Stimulated activated CD8-positive, alpha-beta memory T cell treated with anti-CD3 and anti-CD28 coated beads, Interleukin-7, amount 100 ng/mL, for 48 hours (primary cell): ENCODE measurements at regions not wholly inside any gene's neighbourhood (a gene's known extent, or its start where the extent isn't known, plus 50 kb on each side); places are given as distances from the start of the nearest gene placed in this dataset.

Experiments used
- DNase-seq, 2 donors: peaks; one replicate each; pipeline ENCODE4 v3.0.0-alpha.2; 2020; ENCODE audit warnings: low read depth in 1 of 2; ENCODE audit errors: extremely low read depth in 1 of 2

GRCh38 chr16:51924744-51925143 lies 622.2 kb downstream of the TOX3 start:
- DNase-seq: no peak

- DNase-seq: no peak
Measured at GRCh38 chr16:51922476-51922875, 624.5 kb downstream of the TOX3 start.

DNA sequence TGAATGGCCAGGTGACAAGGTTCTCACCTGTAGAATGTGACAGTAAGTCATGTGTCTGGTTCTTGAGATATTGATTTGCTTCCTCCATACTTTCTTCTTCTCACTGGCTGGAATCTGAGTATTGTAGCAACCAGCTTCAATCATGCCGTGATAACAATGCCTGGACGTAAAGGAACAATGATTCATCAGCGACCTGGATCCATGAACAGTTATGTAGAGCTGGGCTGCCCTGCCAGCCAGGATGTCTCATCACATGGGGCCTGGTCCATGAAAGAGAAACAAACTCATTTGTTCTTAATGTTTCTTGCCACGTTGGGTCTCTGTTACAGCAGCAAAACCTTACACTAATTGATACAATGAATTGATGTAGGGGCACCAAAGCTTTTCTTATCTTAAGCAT lies 627.2 kb downstream of the TOX3 start:
- no peak for DNase-seq

DNA sequence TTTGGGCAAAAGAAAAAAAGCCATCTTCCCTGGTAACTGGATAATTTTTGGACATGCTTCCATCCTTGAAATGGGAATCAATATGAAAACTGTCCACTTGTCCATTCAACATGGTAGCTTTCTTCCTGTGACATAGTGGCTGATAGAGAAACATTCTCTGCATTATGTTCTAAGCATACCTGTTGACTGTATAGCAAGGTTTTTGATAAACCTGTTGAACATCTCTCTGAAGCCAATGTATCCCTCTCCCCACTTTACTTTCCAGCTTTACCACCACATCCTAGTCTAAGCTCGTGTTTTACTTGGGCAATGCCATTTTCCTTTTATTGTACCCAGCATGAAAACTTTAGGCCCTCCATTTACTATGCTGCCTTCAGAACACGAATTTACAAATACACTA lies 630.1 kb downstream of the TOX3 start:
- no peak for DNase-seq

DNA sequence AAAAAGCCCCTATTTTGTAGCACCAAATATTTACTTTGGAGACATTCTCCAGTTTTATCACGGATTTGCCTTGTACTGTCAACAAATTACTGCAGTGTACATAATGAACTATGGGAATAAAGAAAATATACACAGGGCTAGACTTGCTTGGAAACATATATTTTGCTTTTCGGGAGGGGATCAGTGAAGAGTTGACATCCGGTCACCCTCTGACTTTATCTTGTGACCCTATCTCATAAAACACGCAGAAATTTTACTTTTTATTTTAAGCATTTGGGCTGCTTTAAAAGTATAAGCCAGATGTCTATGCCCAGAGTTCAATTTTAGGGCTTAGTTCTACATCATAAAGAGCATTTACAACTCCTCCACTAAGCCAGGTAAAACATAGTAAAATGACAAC lies 630.7 kb downstream of the TOX3 start:
- DNase-seq: no peak

DNA sequence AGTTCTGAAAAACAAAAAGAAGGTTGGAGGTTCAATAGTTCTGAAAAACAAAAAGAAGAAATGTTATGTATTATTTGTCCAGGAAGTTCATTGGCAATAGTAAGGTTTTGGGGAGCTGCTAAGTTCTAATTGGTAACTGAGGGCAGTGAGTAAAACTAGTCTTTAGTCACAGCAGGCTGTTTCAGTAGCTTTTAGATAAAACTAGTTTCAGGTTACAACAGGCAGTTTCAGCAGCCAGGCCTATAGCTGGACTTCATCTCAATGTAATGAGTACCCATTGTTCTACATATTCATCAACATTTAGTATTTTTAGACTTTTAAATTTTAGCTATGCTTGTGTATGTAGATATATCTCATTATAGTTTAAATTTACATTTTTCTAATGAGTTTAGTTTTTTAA lies 639.3 kb downstream of the TOX3 start:
- DNase-seq: no peak

- no peak for DNase-seq
Measured at GRCh38 chr16:51900221-51900780, 646.6 kb downstream of the TOX3 start.

- no peak for DNase-seq
Measured at GRCh38 chr16:51898872-51899271, 648.1 kb downstream of the TOX3 start.

DNA sequence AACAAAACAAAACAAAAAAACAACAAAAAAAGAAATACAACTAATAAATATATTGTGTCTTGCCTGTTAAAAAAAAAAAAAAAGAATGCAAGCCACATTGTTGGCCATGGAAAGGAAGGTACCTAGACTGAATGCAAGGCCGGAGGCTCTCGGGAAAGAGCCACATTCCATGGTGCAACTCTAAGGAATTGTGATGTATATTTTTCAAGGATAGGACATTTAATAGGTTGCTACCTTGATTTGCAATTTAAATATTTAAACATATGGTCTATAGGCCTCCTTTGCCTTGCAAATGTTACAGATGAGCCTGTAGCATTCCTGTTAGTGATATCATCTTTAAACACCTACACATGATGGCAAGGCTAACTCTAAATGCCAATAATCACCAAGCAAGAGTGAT lies 650.9 kb downstream of the TOX3 start:
- DNase-seq: no peak

DNA sequence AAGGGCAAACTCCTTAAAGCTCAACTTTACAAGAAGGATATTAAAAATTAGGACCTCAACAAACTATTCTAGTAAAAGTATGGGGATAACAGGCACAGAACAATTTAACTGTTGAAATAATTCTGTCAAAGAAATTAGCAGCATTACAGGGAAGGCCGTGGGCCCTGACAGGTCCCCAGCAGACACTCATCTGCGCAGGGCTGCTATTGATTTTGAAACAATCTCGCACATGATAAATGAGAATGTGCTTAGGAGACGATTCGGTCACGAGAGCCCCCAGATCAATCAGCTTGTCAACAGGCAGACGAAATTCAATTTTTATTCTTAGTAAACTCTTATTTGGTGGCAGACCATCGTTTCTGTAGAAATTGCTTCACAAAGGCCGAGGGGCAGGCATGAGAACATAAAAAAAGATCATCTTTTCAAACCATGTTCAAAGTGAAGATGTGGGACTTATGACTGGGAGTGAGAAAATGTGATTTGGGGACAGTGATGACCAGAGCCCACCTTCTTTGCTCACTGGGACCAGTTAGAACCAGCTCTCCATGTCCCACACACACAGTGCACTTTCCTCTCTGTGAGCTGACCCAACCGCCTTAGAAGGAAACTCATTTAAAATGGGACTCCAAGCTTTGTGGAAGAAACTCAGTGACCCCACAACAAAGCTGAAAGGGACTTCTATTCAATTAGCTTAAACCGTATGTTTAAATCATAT lies 654.5 kb downstream of the TOX3 start:
- no peak for DNase-seq

DNA sequence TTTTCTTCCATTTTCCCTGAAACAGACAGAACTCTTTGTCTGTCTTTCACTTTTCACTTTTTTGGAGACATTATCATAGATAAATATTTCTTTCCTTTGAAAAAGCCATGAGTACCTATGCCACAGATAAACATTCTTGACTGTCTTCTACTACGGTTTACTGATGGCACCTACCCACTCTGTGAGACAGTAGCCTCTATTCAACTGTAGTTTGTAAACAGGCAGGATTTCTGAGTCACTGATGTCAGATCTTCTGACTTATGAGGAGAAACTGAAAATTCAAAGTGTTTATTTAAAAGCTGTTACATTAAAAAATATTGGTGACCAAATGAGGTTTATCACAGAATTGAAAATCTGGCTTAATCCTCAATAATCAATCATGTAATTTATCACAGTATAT lies 658.4 kb downstream of the TOX3 start:
- DNase-seq: no peak

DNA sequence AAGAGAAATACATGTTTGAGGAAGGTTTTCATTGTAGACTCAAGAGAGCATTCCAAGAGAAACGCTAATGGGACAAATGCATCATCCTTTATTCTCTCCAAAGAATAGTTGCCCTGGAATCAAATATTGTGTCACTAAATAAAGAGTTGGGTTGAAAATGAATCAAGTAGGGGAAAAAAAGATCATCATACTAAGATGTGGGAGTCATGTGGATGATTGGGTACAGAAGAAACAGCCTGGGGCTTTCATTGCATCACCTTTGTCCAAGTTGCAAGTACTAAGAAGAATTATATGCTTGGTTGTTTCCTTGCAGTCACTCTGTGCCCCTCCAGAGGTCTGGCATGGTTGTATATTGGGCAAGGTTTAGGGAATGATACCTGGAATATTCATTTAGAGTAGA lies 658.9 kb downstream of the TOX3 start:
- no peak for DNase-seq

DNA sequence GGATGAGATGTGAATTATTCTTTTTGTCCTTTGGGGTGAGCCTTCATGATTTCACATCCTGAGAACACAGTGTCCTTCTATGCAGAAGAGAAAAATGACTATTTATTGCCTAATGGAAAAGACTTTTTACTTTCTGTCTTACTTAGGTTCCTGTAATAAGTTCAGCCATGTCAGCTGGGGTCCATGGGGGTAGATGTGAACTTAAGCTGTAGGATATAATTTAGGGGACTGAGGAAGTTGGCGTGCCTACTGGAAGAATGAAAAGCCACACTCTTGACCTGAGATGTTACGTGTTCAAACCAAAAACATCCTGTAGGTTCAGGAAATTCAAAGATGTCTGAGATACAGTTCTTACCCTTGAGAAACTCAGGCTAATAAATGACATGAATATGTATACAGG lies 660.5 kb downstream of the TOX3 start:
- no peak for DNase-seq

- no peak for DNase-seq
Measured at GRCh38 chr16:51884773-51885172, 662.2 kb downstream of the TOX3 start.

DNA sequence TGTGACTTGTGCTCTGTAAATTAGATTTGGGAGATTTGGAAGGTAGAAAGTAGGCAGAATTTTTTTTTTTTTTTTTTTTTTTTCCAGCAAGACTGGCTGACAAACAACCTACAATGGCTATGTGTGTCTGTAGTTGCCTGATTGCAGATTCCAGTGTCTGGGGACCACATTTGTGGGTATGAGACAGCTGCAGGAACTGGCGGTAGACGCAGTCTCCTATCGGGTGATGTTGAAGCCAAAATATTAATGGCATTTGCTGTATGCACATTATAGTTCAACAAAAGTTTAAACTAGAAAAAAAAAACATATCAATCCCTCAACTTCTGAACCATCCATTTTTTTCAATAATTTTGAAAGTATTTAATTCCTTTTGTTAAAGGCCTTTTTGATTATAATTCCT lies 665.2 kb downstream of the TOX3 start:
- DNase-seq: no peak

DNA sequence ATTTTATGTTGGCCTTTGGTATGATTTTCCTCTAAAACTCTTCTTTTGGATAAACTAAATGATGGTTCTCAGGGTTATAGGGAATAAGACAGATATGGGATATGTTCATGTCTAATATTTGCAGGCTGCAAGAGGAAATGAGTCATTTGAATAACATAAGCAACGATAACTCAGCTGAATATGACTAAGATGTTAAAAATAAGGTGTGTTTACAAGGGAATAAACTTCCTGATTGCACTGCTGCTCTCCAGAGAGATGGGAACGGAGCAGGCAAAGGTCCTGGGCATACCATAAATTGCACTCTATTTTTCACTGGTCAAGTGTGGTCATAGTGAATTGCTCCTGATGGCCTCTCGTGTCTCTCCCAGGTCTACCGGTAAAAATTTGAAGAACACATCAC lies 666.2 kb downstream of the TOX3 start:
- DNase-seq: no peak

DNA sequence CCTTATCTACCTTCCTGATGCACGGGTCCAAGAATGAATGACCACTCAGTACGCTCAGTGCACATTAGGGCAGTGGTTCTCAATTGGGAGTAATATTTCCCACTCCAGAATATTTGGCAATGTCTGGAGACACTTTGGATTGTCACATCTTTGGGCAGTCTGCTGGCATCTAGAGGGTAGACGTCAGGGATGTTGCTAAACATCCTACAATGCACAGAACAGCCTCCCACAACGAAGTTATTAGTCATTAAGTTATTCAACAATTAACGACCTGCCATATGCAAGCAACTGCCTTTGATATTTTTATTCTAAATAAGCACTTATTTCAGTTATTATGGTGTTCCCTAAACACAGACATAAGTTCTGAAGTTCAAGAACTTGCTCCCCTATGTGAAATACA lies 669.3 kb downstream of the TOX3 start:
- no peak for DNase-seq

DNA sequence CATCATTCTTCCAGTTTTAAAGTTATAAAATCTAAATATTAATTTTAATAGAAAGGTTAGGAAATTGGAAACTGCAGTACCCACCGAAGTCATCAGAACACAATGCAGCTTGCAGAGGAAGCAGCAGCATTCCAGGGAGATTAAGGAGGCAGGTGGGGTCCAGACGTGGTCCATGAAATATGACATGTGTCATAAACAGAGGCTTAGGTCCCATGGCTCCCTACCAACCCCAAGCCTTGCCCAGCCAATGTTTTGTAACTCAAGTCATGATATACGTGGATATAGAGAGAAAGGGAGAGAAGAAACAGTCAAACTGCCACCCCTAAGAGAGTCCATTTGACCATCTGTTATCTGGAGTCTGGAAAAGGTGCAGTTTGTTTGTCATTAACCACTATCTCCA lies 670.0 kb downstream of the TOX3 start:
- no peak for DNase-seq

- no peak for DNase-seq
Measured at GRCh38 chr16:51876601-51876875, 670.4 kb downstream of the TOX3 start.

- no peak for DNase-seq
Measured at GRCh38 chr16:51875834-51876600, 670.9 kb downstream of the TOX3 start.

- no peak for DNase-seq
Measured at GRCh38 chr16:51872524-51872923, 674.4 kb downstream of the TOX3 start.

DNA sequence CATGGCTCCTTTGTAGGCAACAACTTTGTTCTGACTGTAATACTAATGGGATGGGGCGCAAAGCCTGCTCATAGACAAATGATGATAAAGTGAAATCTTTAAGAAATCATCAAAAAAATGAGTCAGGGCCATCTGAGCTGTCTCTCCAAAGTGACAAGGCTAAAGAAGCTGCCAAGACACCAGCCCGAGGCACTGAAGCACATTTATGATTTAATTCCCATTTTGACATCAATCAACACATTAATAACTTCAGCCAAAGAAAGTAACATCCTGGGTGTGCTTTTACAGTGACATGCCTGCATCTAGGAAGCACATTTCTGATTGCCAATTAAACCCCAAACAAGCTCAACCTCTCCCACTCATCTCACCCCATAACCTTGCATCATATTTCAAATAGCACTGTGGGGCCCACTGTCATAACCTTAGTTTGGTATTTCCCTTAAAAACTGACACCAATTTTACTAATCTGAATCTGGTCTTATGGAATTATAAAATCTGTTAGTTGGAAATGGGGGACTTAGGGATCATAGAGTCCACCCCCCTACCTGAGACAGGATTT lies 676.6 kb downstream of the TOX3 start:
- DNase-seq: no peak
